ENCODE measurements at regions not wholly inside any gene's neighbourhood (a gene's known extent, or its start where the extent isn't known, plus 50 kb on each side); places are given as distances from the start of the nearest gene placed in this dataset.

DNA sequence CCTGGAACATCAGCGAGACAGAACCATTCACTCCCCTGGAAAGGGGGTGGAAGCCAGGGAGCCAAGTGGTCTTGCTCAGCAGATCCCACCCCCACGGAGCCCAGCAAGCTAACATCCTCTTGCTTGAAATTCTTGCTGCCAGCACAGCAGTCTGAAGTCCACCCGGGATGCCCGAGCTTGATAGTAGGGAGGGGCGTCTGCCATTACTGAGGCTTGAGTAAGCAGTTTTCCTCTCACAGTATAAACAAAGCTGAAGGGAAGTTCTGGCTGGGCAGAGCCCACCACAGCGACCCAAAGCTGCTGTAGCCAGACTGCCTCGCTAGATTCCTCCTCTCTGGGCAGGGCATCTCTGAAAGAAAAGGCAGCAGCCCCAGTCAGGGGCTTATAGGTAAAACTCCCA is 764.8 kb upstream of the LUZP2 start:
- DNase-seq (ENCODE audit: low spot score), result no peak
- no peak overlapping the region for H3K27ac ChIP-seq
- TF ChIP-seq, protein P1, sequence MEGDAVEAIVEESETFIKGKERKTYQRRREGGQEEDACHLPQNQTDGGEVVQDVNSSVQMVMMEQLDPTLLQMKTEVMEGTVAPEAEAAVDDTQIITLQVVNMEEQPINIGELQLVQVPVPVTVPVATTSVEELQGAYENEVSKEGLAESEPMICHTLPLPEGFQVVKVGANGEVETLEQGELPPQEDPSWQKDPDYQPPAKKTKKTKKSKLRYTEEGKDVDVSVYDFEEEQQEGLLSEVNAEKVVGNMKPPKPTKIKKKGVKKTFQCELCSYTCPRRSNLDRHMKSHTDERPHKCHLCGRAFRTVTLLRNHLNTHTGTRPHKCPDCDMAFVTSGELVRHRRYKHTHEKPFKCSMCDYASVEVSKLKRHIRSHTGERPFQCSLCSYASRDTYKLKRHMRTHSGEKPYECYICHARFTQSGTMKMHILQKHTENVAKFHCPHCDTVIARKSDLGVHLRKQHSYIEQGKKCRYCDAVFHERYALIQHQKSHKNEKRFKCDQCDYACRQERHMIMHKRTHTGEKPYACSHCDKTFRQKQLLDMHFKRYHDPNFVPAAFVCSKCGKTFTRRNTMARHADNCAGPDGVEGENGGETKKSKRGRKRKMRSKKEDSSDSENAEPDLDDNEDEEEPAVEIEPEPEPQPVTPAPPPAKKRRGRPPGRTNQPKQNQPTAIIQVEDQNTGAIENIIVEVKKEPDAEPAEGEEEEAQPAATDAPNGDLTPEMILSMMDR (IDR thresholded peaks at IDR 0.05), result no peak
- H3K4me3 ChIP-seq, result no peak overlapping the region

- H3K4me3 ChIP-seq, result no peak overlapping the region
- DNase-seq (ENCODE audit: low spot score), result no peak
- TF ChIP-seq, protein P1 (IDR thresholded peaks at IDR 0.05), result no peak
- no peak overlapping the region for H3K27ac ChIP-seq
Observed at GRCh38 chr11:23746896-23747295, 750.0 kb upstream of the LUZP2 start.

DNA sequence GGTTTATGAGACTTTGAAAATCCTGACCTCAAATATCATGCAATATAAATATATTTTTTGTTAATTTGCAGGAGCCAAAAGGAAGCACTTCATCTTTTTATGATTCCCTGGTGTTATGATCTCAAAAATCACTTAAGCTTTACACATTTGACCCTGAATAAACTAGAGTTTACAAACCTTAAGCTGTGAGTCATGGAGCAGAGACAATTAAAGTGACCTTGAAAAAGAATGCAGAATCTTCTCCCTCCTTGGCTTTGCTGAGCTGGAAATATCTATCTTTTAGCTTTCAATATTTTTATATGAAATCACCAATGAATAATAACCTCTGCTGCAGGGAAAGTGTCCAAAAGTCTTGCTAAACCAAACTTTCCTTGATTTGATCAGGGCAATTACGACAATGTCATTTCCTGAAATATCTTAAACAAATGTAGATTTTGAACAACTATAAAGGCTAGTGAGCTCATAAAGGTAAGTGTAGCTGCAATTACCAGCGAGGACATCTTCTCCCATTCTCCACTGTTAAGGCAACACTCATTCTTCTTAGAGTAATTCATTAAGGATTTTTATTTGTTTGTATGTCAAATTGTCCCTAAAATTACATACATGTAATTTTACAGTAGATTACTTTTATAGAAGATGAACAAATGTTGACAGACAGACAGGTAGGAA is 747.0 kb upstream of the LUZP2 start:
- no peak overlapping the region for H3K27ac ChIP-seq
- TF ChIP-seq, protein P1 (IDR thresholded peaks at IDR 0.05), result no peak
- DNase-seq (ENCODE audit: low spot score), result no peak
- H3K4me3 ChIP-seq, result no peak overlapping the region

- Histone ChIP-seq H3K4me3 (no peak overlapping the region), H3K27ac (no peak overlapping the region)
- TF ChIP-seq, protein P1 (IDR thresholded peaks at IDR 0.05), result no peak
- DNase-seq (ENCODE audit: low spot score), result no peak
Observed at GRCh38 chr11:23751280-23751679, 745.6 kb upstream of the LUZP2 start.

DNA sequence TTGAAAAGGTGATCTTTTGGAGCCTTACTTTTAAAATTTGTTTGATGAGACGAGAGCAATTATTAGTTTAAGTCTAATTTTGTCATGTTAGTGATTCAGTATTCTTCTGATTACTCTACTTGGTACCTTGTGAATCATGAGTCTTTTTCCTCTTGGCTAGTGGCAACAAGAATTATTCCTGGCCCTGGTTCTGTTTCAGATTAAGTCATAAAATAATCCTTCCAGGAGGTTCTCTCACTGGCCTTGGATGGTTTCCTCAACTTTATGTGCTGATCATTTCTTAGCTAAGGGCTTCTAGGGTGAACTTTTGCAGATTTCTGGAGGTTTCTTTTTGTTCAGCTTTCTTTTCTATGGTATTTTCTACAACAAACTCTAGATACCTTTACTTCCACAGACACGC is 741.8 kb upstream of the LUZP2 start:
- TF ChIP-seq, protein P1 (IDR thresholded peaks at IDR 0.05), result no peak
- no peak for DNase-seq (ENCODE audit: low spot score)
- Histone ChIP-seq H3K4me3 (no peak overlapping the region), H3K27ac (no peak overlapping the region)

DNA sequence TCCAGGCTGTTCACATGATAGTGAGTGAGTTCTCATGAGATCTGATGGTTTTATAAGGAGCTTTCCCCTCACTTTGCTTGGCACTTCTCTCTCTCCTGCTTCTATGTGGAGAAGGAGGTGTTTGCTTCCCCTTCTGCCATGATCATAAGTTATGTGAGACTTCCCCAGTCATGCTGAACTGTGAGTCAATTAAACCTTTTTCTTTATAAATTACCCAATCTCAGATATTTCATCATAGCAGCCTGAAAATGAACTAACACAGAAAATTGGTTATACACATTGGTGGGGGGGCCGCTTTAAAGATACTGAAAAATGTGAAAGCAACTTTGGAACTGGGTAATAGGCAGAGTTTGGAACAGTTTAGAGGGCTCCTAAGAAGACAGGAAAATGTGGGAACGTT is 741.1 kb upstream of the LUZP2 start:
- Histone ChIP-seq H3K27ac (no peak overlapping the region), H3K4me3 (no peak overlapping the region)
- no peak for DNase-seq (ENCODE audit: low spot score)
- TF ChIP-seq, protein P1 (IDR thresholded peaks at IDR 0.05), result no peak

DNA sequence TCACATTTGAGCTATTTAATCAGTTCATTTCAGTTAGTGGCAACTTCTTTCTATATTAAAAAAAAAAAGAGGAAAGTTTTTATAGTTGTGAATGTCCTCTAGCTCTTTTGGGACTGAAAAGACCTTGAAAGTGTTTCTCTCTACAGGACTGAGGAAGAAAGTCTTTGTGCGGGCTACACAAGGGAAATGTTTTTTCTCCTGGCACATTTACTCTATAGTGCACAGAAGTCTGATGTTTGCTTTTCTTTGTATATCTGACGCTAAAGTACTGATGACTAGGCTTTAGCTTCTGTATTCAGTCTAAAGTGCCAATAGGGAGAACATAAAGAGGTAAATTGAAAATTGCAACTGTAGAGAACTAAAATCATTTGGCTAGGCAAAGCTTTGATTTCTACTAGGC is 737.4 kb upstream of the LUZP2 start:
- no peak for DNase-seq (ENCODE audit: low spot score)
- TF ChIP-seq, protein P1 (IDR thresholded peaks at IDR 0.05), result no peak
- Histone ChIP-seq H3K27ac (no peak overlapping the region), H3K4me3 (no peak overlapping the region)

All from coronary artery (tissue), 2 donors.